Heart left ventricle (tissue), 16 donors: ENCODE measurements at regions not wholly inside any gene's neighbourhood (a gene's known extent, or its start where the extent isn't known, plus 50 kb on each side); places are given as distances from the start of the nearest gene placed in this dataset.

Source experiments
- ATAC-seq, 4 donors: fragments of 200-7000 bp; cut with Tn5 transposase; one replicate each; pipeline ENCODE4 v1.9.1; 2020 to 2022; ENCODE audit warnings: moderate library complexity in 4 of 4, mild to moderate bottlenecking in 3 of 4, moderate number of reproducible peaks in 1 of 4
- DNase-seq, 5 donors: peaks; one replicate each; pipeline ENCODE4 v3.0.0-alpha.2; 2020
- H3K27ac ChIP-seq, 12 donors: fragments of 200-600 bp; sonication (generic) in 4 of 12; one replicate each; pipeline versions ENCODE4 v1.5.0 to v1.8.0; 2016 to 2022; ENCODE audit warnings: mild to moderate bottlenecking in 2 of 12
- H3K27me3 ChIP-seq, 9 donors: fragments of 200-600 bp; sonication (generic) in 2 of 9; one replicate each; pipeline versions ENCODE4 v1.5.1 to v1.8.0; 2016 to 2022; ENCODE audit warnings: mild to moderate bottlenecking in 3 of 9
- H3K36me3 ChIP-seq, 9 donors: fragments of 200-600 bp; sonication (generic) in 2 of 9; one replicate each; pipeline versions ENCODE4 v1.5.0 to v1.8.0; 2018 to 2022; ENCODE audit warnings: mild to moderate bottlenecking in 2 of 9
- H3K4me1 ChIP-seq, 12 donors: fragments of 200-600 bp; sonication (generic) in 4 of 12; one replicate each; pipeline versions ENCODE4 v1.5.0 to v1.8.0; 2016 to 2022; ENCODE audit warnings: mild to moderate bottlenecking in 3 of 12
- H3K4me3 ChIP-seq, 12 donors: fragments of 200-600 bp; sonication (generic) in 4 of 12; one replicate each; pipeline versions ENCODE4 v1.5.0 to v1.8.0; 2017 to 2022; ENCODE audit warnings: mild to moderate bottlenecking in 9 of 12, moderate library complexity in 4 of 12
- H3K9me3 ChIP-seq, 12 donors: fragments of 200-600 bp; sonication (generic) in 4 of 12; one replicate each; pipeline versions ENCODE4 v1.5.0 to v1.8.0; 2016 to 2022; ENCODE audit warnings: mild to moderate bottlenecking in 1 of 12
- POLR2A ChIP-seq, 2 donors: fragments of 450-650 bp; IDR thresholded peaks; one replicate each; pipeline ENCODE4 v1.6.1; 2017; ENCODE audit warnings: antibody characterized with exemption in 2 of 2, mild to moderate bottlenecking in 2 of 2, moderate library complexity in 2 of 2
- WGBS, 4 donors: extraction: QIAGEN DNeasy Blood & Tissue Kit in 2 of 4; methylation state at CpG; one replicate each; pipeline versions ENCODE4 v1.1.5 to v1.1.7; 2013 to 2018; 5-methylcytosine and 5-hydroxymethylcytosine counted together
- intact Hi-C, 10 donors: fragments of 100-400 bp; cut with DNase I; formaldehyde crosslinking; loops; one replicate each; pipeline versions ENCODE4 v1.11.1 to v1.14.2; 2022
- TF ChIP-seq, protein P1 (sequence below), 12 donors: fragments of 200-600 bp; sonication (generic) in 4 of 12; IDR thresholded peaks; one replicate each; pipeline versions ENCODE4 v1.5.0 to v1.8.0; 2018 to 2022; ENCODE audit warnings: antibody characterized with exemption in 12 of 12, mild to moderate bottlenecking in 5 of 12
- donor health status: ischemic (EF 13 %, LVEDD 7.1; RV severe dilation, severe dysfunction).
- donor health status: healthy with polysubstance abuse.
- donor health status: DM: no; HTN: yes; CAD: no.
- donor health status: DM: no; HTN: no; CAD: no.
- donor health status: ischemic (EF 25% LVEDD 6.9; RV normal size, moderate dysfunction).
- donor health status: ischemic (EF 25% LVEDD 5.7; RV mildly dilated, moderate dysfunction).
- donor health status: healthy.
- donor health status: DM: yes; HTN: yes; CAD: no.
- donor health status: ischemic (EF 35%, LVEDD 5.7; RV mildly dilated, moderate dysfunction).
- donor health status: nonischemic (EF 11% LVEDD 7.7; RV severe dilation, severe dysfunction).
- donor health status: DM: yes; HTN: yes; CAD: no.
- donor health status: PGD.
- donor health status: ischemic (EF 29% LVEDD 5.4; RV normal size, mild dysfunction).
- donor health status: nonischemic (EF 23%, LVEDD 6.1; RV moderate dilation, normal function).

DNA sequence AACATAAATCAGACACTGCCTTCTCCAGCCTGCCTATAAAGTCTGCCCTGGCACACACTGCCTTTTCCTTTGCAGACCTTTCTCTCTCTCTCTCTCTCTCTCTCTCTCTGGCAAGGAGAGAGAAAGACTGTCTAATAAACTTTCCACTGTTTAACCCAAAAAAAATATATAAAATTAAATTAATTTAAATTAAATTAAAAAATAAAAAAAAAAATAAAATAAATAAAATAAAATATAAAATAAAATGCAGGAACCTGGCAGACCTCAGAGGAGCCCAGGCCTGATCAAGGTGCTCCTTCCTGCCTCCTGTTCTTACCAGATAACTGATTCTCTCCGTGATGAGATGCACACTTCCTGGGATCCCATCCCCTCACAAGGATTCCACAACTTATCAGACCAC is 103.9 kb upstream of the VASH1 start:
- intact Hi-C loops, result no loop called here
- H3K27ac ChIP-seq, result no peak overlapping the region
- DNase-seq, result no peak
- H3K9me3 ChIP-seq, result peaks cover 0 to 30% (median 16%) of the 10 kb centered on the region in 12 donors
- no peaks in the 10 kb centered on the region for H3K4me1 ChIP-seq
- no peak for ATAC-seq
- no peak overlapping the region for H3K4me3 ChIP-seq
- H3K36me3 ChIP-seq, result no peaks in the 10 kb centered on the region
- 81 to 98% (median 91%) methylated on average over 1 of the region's 1 CpG for WGBS, 4 donors
- no peaks in the 10 kb centered on the region for H3K27me3 ChIP-seq
- TF ChIP-seq, protein P1, sequence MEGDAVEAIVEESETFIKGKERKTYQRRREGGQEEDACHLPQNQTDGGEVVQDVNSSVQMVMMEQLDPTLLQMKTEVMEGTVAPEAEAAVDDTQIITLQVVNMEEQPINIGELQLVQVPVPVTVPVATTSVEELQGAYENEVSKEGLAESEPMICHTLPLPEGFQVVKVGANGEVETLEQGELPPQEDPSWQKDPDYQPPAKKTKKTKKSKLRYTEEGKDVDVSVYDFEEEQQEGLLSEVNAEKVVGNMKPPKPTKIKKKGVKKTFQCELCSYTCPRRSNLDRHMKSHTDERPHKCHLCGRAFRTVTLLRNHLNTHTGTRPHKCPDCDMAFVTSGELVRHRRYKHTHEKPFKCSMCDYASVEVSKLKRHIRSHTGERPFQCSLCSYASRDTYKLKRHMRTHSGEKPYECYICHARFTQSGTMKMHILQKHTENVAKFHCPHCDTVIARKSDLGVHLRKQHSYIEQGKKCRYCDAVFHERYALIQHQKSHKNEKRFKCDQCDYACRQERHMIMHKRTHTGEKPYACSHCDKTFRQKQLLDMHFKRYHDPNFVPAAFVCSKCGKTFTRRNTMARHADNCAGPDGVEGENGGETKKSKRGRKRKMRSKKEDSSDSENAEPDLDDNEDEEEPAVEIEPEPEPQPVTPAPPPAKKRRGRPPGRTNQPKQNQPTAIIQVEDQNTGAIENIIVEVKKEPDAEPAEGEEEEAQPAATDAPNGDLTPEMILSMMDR (IDR thresholded peaks at IDR 0.05), result no peak
- TF ChIP-seq POLR2A (IDR thresholded peaks at IDR 0.05), result no peak

DNA sequence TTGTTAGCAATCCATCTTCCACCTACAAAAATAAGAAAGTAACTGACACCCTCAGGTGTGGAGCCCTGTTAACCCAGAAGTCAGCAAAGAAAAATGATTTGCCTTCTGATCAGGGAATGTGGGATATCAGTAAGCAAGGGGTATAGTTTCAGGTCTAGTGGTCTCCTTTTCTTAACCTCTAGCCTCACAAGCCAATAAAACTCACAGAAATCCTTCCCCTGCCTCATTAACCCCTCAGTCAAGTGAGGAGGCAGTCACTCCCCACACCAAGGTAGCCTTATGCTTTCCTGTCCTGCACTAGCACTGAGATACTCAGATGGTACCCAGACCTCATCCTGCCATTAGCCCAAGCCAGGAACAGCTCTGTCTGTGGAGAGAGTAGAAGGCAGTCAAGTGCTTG is 103.4 kb upstream of the VASH1 start:
- H3K27me3 ChIP-seq, result no peaks in the 10 kb centered on the region
- no peaks in the 10 kb centered on the region for H3K36me3 ChIP-seq
- H3K4me3 ChIP-seq, result no peak overlapping the region
- DNase-seq (no peak), ATAC-seq (no peak)
- intact Hi-C loops, result no loop called here
- H3K4me1 ChIP-seq, result no peaks in the 10 kb centered on the region
- TF ChIP-seq POLR2A (IDR thresholded peaks at IDR 0.05), result no peak
- TF ChIP-seq, protein P1 (IDR thresholded peaks at IDR 0.05), result no peak
- H3K27ac ChIP-seq, result no peak overlapping the region
- peaks cover 0 to 30% (median 16%) of the 10 kb centered on the region in 12 donors for H3K9me3 ChIP-seq

DNA sequence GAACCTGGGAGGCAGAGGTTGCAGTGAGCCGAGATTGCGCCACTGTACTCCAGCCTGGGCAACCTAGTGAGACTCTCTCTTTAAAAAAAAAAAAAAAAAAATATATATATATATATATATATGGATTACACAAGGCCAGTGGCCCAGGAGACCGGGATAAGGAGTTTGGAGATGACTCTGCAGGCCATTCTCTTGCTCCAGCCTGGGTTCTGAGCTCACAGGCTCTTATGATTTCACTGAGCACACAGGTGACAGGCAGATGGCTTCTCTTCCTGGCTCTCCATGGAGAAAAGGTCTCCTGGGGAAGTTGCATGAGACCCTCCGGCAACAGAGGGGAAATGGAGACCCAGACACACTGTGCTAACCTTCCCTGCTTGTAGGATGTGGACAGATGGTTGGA is 98.7 kb upstream of the VASH1 start:
- intact Hi-C loops, result no loop called here
- H3K36me3 ChIP-seq, result no peaks in the 10 kb centered on the region
- TF ChIP-seq, protein P1 (IDR thresholded peaks at IDR 0.05), result no peak
- TF ChIP-seq POLR2A (IDR thresholded peaks at IDR 0.05), result no peak
- H3K9me3 ChIP-seq, result peaks cover 0 to 36% (median 17%) of the 10 kb centered on the region in 12 donors
- H3K27ac ChIP-seq, result no peak overlapping the region
- H3K4me1 ChIP-seq, result no peaks in the 10 kb centered on the region
- no peaks in the 10 kb centered on the region for H3K27me3 ChIP-seq
- DNase-seq (no peak), ATAC-seq (no peak)
- H3K4me3 ChIP-seq, result no peak overlapping the region
- WGBS, 4 donors, result 93 to 99% (median 96%) methylated on average over 4 of the region's 4 CpGs

DNA sequence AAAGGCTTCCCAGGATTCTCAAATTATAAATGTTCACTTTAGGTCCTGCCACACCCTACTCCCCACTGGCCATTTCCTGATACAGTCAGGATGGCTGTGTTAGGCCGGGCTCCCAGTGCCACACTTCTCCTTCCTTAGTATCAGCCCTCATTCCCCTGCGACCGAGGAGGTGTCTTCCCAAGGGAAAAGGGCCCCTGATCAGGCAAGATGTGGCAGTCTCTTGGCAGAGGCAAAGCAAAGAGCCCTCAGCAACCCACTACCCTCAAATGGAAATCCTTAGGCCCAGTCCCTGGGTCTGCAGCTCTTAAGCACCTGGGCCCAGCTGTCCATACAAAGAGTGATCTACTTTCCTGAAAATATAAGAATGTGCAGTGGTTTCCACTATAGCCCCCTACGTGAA is 96.5 kb upstream of the VASH1 start:
- Histone ChIP-seq H3K36me3 (no peaks in the 10 kb centered on the region), H3K9me3 (peaks cover 0 to 33% (median 8%) of the 10 kb centered on the region in 12 donors), H3K4me1 (no peaks in the 10 kb centered on the region), H3K27me3 (no peaks in the 10 kb centered on the region), H3K27ac (no peak overlapping the region), H3K4me3 (no peak overlapping the region)
- DNase-seq (no peak), ATAC-seq (no peak)
- TF ChIP-seq POLR2A (IDR thresholded peaks at IDR 0.05), result no peak
- TF ChIP-seq, protein P1 (IDR thresholded peaks at IDR 0.05), result no peak
- 54 to 83% (median 67%) methylated on average over 4 of the region's 4 CpGs for WGBS, 4 donors
- intact Hi-C loops, result no loop called here
